HG02759 (cell line): ENCODE measurements at regions not wholly inside any gene's neighbourhood (a gene's known extent, or its start where the extent isn't known, plus 50 kb on each side); places are given as distances from the start of the nearest gene placed in this dataset.
"Not testable (repeated sequence)": the region's sequence is repeated elsewhere in the genome, so short reads cannot be mapped to it uniquely, and the experiment has no call there.

Experiments used
- ATAC-seq: cut with Tn5 transposase; IDR thresholded peaks from one replicate; pipeline ENCODE4 v1.9.1; 2021; ENCODE audit warnings: mild to moderate bottlenecking, moderate library complexity; ENCODE audit not compliant: unreplicated experiment

GRCh38 chr14:105894978-105895881 lies 368.8 kb downstream of the TMEM121 start:
- no peak for ATAC-seq

- ATAC-seq: not testable (repeated sequence)
These were observed 369.8 kb downstream of the TMEM121 start for GRCh38 chr14:105896206-105896605.

GRCh38 chr14:105896961-105897724 lies 370.8 kb downstream of the TMEM121 start:
- ATAC-seq: not testable (repeated sequence)

- ATAC-seq: no peak
These were observed 371.3 kb downstream of the TMEM121 start for GRCh38 chr14:105897725-105898113.

- no peak for ATAC-seq
These were observed 372.2 kb downstream of the TMEM121 start for GRCh38 chr14:105898482-105899010.

- no peak for ATAC-seq
These were observed 372.8 kb downstream of the TMEM121 start for GRCh38 chr14:105899071-105899641.

GRCh38 chr14:105899657-105900397 lies 373.4 kb downstream of the TMEM121 start:
- ATAC-seq: no peak

- no peak for ATAC-seq
These were observed 374.2 kb downstream of the TMEM121 start for GRCh38 chr14:105900398-105901160.

GRCh38 chr14:105901226-105901625 lies 374.8 kb downstream of the TMEM121 start:
- ATAC-seq: no peak

- no peak for ATAC-seq
These were observed 375.9 kb downstream of the TMEM121 start for GRCh38 chr14:105902131-105902898.

- not testable (repeated sequence) for ATAC-seq
These were observed 376.4 kb downstream of the TMEM121 start for GRCh38 chr14:105902899-105903165.

GRCh38 chr14:105903971-105904370 lies 377.6 kb downstream of the TMEM121 start:
- ATAC-seq: no peak

- ATAC-seq: no peak
These were observed 378.0 kb downstream of the TMEM121 start for GRCh38 chr14:105904379-105904778.

- no peak for ATAC-seq
These were observed 379.1 kb downstream of the TMEM121 start for GRCh38 chr14:105905456-105905855.

GRCh38 chr14:105907276-105907675 lies 380.9 kb downstream of the TMEM121 start:
- no peak for ATAC-seq

GRCh38 chr14:105908006-105908405 lies 381.6 kb downstream of the TMEM121 start:
- no peak for ATAC-seq

GRCh38 chr14:105908481-105908911 lies 382.1 kb downstream of the TMEM121 start:
- no peak for ATAC-seq

GRCh38 chr14:105909046-105909827 lies 382.9 kb downstream of the TMEM121 start:
- ATAC-seq: no peak

GRCh38 chr14:105909828-105910120 lies 383.4 kb downstream of the TMEM121 start:
- not testable (repeated sequence) for ATAC-seq
